Endothelial cell (in vitro differentiated cells): ENCODE measurements at regions not wholly inside any gene's neighbourhood (a gene's known extent, or its start where the extent isn't known, plus 50 kb on each side); places are given as distances from the start of the nearest gene placed in this dataset.

Experiments used
- DNase-seq: peaks from one replicate; pipeline ENCODE4 v3.0.0; 2021; ENCODE audit warnings: low spot score
- H3K27ac Mint-ChIP-seq: one replicate; pipeline ENCODE4 v1.8.0; 2021; ENCODE audit warnings: mixed read lengths, inconsistent platforms; ENCODE audit not compliant: unreplicated experiment
- H3K27me3 Mint-ChIP-seq: one replicate; pipeline ENCODE4 v1.8.0; 2021; ENCODE audit warnings: mild to moderate bottlenecking, moderate library complexity, mixed read lengths, inconsistent platforms; ENCODE audit not compliant: unreplicated experiment
- H3K36me3 Mint-ChIP-seq: one replicate; pipeline ENCODE4 v1.8.0; 2021; ENCODE audit warnings: mild to moderate bottlenecking, low read depth, mixed read lengths, inconsistent platforms; ENCODE audit not compliant: unreplicated experiment
- H3K4me1 Mint-ChIP-seq: one replicate; pipeline ENCODE4 v1.8.0; 2021; ENCODE audit warnings: mild to moderate bottlenecking, mixed read lengths, inconsistent platforms; ENCODE audit not compliant: unreplicated experiment
- H3K4me3 Mint-ChIP-seq: one replicate; pipeline ENCODE4 v1.8.0; 2021; ENCODE audit warnings: mild to moderate bottlenecking, mixed read lengths, inconsistent platforms; ENCODE audit not compliant: unreplicated experiment
- H3K9me3 Mint-ChIP-seq: one replicate; pipeline ENCODE4 v1.8.0; 2021; ENCODE audit warnings: mixed read lengths, inconsistent platforms; ENCODE audit not compliant: unreplicated experiment
- CTCF ChIP-seq: fragments of 200-600 bp; sonication (generic); IDR thresholded peaks from one replicate; pipeline ENCODE4 v1.5.0; 2021; ENCODE audit warnings: antibody characterized with exemption; ENCODE audit not compliant: unreplicated experiment

- H3K27me3 Mint-ChIP-seq, result no peaks in the 10 kb centered on the region
- no peak for TF ChIP-seq CTCF
- no peaks in the 10 kb centered on the region for H3K36me3 Mint-ChIP-seq
- H3K9me3 Mint-ChIP-seq, result no peaks in the 10 kb centered on the region
- no peak overlapping the region for H3K27ac Mint-ChIP-seq
- no peak overlapping the region for H3K4me3 Mint-ChIP-seq
- no peak for DNase-seq
- no peaks in the 10 kb centered on the region for H3K4me1 Mint-ChIP-seq
Measured at GRCh38 chr7:85840554-85840953, 653.7 kb upstream of the SEMA3D start.

GRCh38 chr7:85833066-85833465 lies 646.2 kb upstream of the SEMA3D start:
- Mint-ChIP-seq H3K27me3 (no peaks in the 10 kb centered on the region), H3K36me3 (no peaks in the 10 kb centered on the region), H3K4me3 (no peak overlapping the region), H3K4me1 (peaks cover 5% of the 10 kb centered on the region), H3K9me3 (no peaks in the 10 kb centered on the region), H3K27ac (no peak overlapping the region)
- no peak for TF ChIP-seq CTCF
- DNase-seq, result no peak

GRCh38 chr7:85830982-85831381 lies 644.1 kb upstream of the SEMA3D start:
- Mint-ChIP-seq H3K9me3 (no peaks in the 10 kb centered on the region), H3K4me3 (no peak overlapping the region), H3K27me3 (peaks cover 2% of the 10 kb centered on the region), H3K4me1 (peaks cover 5% of the 10 kb centered on the region), H3K27ac (no peak overlapping the region), H3K36me3 (no peaks in the 10 kb centered on the region)
- TF ChIP-seq CTCF, result no peak
- DNase-seq, result no peak

GRCh38 chr7:85829817-85830432 lies 643.1 kb upstream of the SEMA3D start:
- Mint-ChIP-seq H3K9me3 (no peaks in the 10 kb centered on the region), H3K4me3 (no peak overlapping the region), H3K27ac (no peak overlapping the region), H3K27me3 (peaks cover 4% of the 10 kb centered on the region), H3K36me3 (no peaks in the 10 kb centered on the region), H3K4me1 (peaks cover 5% of the 10 kb centered on the region)
- TF ChIP-seq CTCF, result no peak
- no peak for DNase-seq

GRCh38 chr7:85829176-85829575 lies 642.3 kb upstream of the SEMA3D start:
- H3K4me3 Mint-ChIP-seq, result no peak overlapping the region
- peaks cover 5% of the 10 kb centered on the region for H3K4me1 Mint-ChIP-seq
- H3K36me3 Mint-ChIP-seq, result no peaks in the 10 kb centered on the region
- no peak for TF ChIP-seq CTCF
- no peak for DNase-seq
- no peak overlapping the region for H3K27ac Mint-ChIP-seq
- H3K9me3 Mint-ChIP-seq, result no peaks in the 10 kb centered on the region
- peaks cover 4% of the 10 kb centered on the region for H3K27me3 Mint-ChIP-seq
